LNCaP clone FGC (cell line): ENCODE measurements at regions not wholly inside any gene's neighbourhood (a gene's known extent, or its start where the extent isn't known, plus 50 kb on each side); places are given as distances from the start of the nearest gene placed in this dataset.

Source experiments
- DNase-seq: peaks from one replicate; pipeline ENCODE4 v3.0.0-alpha.2; 2011; ENCODE audit warnings: low read depth
- H3K4me3 ChIP-seq: 2 replicates; pipeline ENCODE4 v1.5.1; 2011; ENCODE audit warnings: mild to moderate bottlenecking, low read depth, low read length, control low read depth
- TF ChIP-seq, protein P1 (sequence below): IDR thresholded peaks from 2 replicates; pipeline ENCODE4 v1.5.1; 2012; ENCODE audit warnings: mild to moderate bottlenecking; ENCODE audit not compliant: control insufficient read depth, insufficient read depth; ENCODE audit errors: extremely low read depth

DNA sequence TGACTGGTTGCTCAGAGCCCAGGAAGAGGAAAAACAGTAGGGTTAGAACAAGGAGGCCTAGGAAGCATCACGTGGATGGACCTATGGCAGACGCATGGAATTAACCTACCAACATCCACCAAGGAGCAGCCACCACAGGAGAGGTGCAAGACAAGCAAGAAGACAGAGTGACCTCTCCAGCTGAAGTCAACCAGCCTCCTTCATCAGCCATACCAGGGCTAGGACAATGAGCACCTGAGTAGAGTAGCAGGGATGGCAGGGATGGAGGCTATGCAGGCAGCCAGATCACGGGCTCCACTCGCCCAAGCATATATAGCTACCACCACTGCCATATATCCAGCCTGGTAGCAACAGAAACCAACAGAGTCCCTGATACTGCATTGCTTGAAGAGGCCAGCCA lies 202.1 kb upstream of the B3GAT1 start:
- H3K4me3 ChIP-seq: no peak overlapping the region
- TF ChIP-seq, protein P1, sequence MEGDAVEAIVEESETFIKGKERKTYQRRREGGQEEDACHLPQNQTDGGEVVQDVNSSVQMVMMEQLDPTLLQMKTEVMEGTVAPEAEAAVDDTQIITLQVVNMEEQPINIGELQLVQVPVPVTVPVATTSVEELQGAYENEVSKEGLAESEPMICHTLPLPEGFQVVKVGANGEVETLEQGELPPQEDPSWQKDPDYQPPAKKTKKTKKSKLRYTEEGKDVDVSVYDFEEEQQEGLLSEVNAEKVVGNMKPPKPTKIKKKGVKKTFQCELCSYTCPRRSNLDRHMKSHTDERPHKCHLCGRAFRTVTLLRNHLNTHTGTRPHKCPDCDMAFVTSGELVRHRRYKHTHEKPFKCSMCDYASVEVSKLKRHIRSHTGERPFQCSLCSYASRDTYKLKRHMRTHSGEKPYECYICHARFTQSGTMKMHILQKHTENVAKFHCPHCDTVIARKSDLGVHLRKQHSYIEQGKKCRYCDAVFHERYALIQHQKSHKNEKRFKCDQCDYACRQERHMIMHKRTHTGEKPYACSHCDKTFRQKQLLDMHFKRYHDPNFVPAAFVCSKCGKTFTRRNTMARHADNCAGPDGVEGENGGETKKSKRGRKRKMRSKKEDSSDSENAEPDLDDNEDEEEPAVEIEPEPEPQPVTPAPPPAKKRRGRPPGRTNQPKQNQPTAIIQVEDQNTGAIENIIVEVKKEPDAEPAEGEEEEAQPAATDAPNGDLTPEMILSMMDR: no peak
- DNase-seq: no peak

GRCh38 chr11:134613646-134614045 lies 201.6 kb upstream of the B3GAT1 start:
- no peak for DNase-seq
- TF ChIP-seq, protein P1: no peak
- no peak overlapping the region for H3K4me3 ChIP-seq

- DNase-seq: no peak
- TF ChIP-seq, protein P1: no peak
- H3K4me3 ChIP-seq: no peak overlapping the region
Observed at GRCh38 chr11:134612140-134613030, 200.3 kb upstream of the B3GAT1 start.

- DNase-seq: no peak
- H3K4me3 ChIP-seq: no peak overlapping the region
- TF ChIP-seq, protein P1: no peak
Observed at GRCh38 chr11:134611537-134611936, 199.5 kb upstream of the B3GAT1 start.

DNA sequence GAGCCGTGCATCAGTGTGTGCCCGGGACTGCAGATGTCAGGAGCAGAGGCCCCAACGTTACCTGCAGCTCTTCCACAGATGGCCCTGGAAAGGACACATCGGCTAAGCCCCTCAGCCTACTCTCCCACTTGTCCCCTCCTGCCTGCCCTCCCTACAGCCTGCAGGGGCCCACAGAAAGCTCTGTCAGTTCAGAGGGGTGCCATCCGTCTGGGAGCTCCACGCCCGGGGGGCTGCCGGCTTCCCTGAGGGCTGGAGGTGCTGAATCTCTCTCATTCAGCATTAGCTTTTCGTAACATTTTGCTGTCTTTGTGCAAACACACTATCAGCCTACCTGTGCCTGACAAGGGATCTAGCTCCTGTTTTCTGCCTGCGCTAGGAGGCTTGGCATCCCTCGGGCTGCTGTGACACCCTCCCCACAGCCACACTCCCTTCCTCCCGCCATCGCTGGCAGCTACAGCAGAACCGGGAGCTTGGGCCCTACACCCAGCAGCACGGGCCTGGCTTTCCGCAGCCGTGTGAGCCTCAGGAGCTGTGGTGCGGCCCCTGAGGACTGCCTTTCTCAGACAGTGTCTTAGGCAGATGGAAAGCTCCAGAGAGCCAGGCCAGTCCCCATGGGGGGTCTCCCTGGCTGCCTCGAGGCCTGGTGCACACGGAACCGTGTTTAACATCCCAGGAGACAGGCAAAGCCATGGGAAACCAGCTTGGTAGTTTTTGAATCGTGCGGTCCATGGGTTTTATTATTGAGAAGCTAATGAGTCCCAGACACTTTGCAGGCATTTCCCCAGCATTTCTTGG lies 198.3 kb upstream of the B3GAT1 start:
- TF ChIP-seq, protein P1: no peak
- DNase-seq: no peak
- no peak overlapping the region for H3K4me3 ChIP-seq

DNA sequence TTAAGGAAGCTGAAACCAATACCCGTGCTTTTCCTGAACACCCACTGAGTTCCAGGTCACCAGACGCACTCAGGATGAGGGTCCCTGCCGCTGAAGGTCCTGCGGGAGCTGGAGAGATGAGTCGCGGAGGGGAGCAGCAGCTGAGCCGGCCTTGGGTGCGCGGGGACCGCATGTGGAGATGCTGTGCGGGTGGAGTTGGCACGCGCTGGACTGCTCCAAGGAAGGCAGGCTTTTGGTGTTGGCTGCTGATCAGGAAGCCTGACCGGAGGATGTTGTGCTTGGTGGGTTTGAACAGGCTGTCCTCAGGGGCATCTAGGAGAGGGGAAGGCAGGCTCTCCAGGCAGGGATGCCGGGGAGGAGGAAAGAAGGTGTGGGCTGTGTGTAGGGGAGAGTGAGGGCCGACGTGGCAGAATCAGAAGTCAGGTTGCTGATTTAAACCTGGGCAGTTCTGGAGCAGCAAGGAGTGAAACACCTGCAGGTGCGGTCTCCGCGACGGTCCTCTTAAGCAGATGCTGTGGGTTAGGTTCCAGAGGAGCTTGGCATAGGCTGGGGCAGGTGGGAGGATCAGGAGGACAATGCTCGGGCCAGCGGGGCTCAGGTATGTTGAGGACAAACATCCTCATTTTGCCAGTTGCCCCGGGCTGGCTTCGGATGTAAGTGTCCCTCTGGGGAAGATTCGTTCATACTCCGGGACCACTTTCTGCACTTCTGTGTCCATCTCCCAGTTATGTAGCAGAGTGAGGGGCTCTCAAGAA lies 197.5 kb upstream of the B3GAT1 start:
- no peak for DNase-seq
- TF ChIP-seq, protein P1: no peak
- no peak overlapping the region for H3K4me3 ChIP-seq
